ENCODE measurements at regions not wholly inside any gene's neighbourhood (a gene's known extent, or its start where the extent isn't known, plus 50 kb on each side); places are given as distances from the start of the nearest gene placed in this dataset.

GRCh38 chr9:103649086-103649485 lies 445.0 kb upstream of the SMC2 start:
- TF ChIP-seq CTCF (conservative IDR thresholded peaks at IDR 0.05; ENCODE audit: low read length) (no peak), EZH2phosphoT487 (IDR thresholded peaks at IDR 0.05; ENCODE audit: borderline replicate concordance, low read depth, low read length) (no peak)

All from OCI-LY7 (cell line).